WTC11 (cell line): ENCODE measurements at regions not wholly inside any gene's neighbourhood (a gene's known extent, or its start where the extent isn't known, plus 50 kb on each side); places are given as distances from the start of the nearest gene placed in this dataset.

Experiments
- ATAC-seq: fragments of 200-7000 bp; cut with Tn5 transposase; 2 replicates; pipeline ENCODE4 v1.10.0; 2021; ENCODE audit warnings: mild to moderate bottlenecking, moderate library complexity
- CTCF ChIA-PET: fragments of 300-600 bp; sonication (Branson Sonifier 250); formaldehyde crosslinking; loops from one replicate; lab custom pipeline; 2021; ENCODE audit warnings: antibody characterized with exemption; lab: Charles Lee
- POLR2A ChIA-PET: fragments of 350-600 bp; sonication (Branson Sonifier 250); formaldehyde crosslinking; loops from one replicate; lab custom pipeline; 2021; ENCODE audit warnings: antibody characterized with exemption; lab: Charles Lee
- DNase-seq: peaks from one replicate; pipeline ENCODE4 v3.0.0; 2021; ENCODE audit warnings: low spot score
- H3K27ac Mint-ChIP-seq: 2 replicates; pipeline ENCODE4 v1.8.0; 2021; ENCODE audit warnings: mixed read lengths
- H3K27me3 Mint-ChIP-seq: 2 replicates; pipeline ENCODE4 v1.8.0; 2021; ENCODE audit warnings: low read depth, mild to moderate bottlenecking, moderate library complexity, mixed read lengths
- H3K36me3 Mint-ChIP-seq: 2 replicates; pipeline ENCODE4 v1.8.0; 2021; ENCODE audit warnings: mixed read lengths
- H3K4me1 Mint-ChIP-seq: 2 replicates; pipeline ENCODE4 v1.8.0; 2022; ENCODE audit warnings: mixed read lengths
- H3K4me3 Mint-ChIP-seq: 2 replicates; pipeline ENCODE4 v1.8.0; 2021; ENCODE audit warnings: mild to moderate bottlenecking, moderate library complexity, mixed read lengths
- H3K9me3 Mint-ChIP-seq: 2 replicates; pipeline ENCODE4 v1.8.0; 2021; ENCODE audit warnings: mixed read lengths
- ATF1 ChIP-seq: sonication (generic); formaldehyde crosslinking; IDR thresholded peaks from 2 replicates; pipeline ENCODE4 v1.8.1; 2023; ENCODE audit warnings: mild to moderate bottlenecking, moderate library complexity, missing genetic modification reagents
- ESRRA ChIP-seq: sonication (generic); formaldehyde crosslinking; IDR thresholded peaks from 2 replicates; pipeline ENCODE4 v1.8.1; 2022; ENCODE audit warnings: mild to moderate bottlenecking, missing genetic modification reagents, borderline replicate concordance
- ETV6 ChIP-seq: sonication (generic); formaldehyde crosslinking; IDR thresholded peaks from 2 replicates; pipeline ENCODE4 v1.8.1; 2022; ENCODE audit warnings: mild to moderate bottlenecking, missing genetic modification reagents
- GABPB1 ChIP-seq: sonication (generic); formaldehyde crosslinking; IDR thresholded peaks from 2 replicates; pipeline ENCODE4 v1.8.1; 2023; ENCODE audit warnings: mild to moderate bottlenecking, missing genetic modification reagents
- IRF2 ChIP-seq: sonication (generic); formaldehyde crosslinking; IDR thresholded peaks from 2 replicates; pipeline ENCODE4 v1.8.0; 2022; ENCODE audit warnings: low read depth, missing genetic modification reagents, borderline replicate concordance
- MXD4 ChIP-seq: fragments of 250-450 bp; sonication (Bioruptor Pico); IDR thresholded peaks from 2 replicates; pipeline ENCODE4 v1.8.0; 2021; ENCODE audit warnings: mild to moderate bottlenecking, moderate library complexity, borderline replicate concordance
- MYBL2 ChIP-seq: sonication (generic); formaldehyde crosslinking; IDR thresholded peaks from 2 replicates; pipeline ENCODE4 v1.8.1; 2023; ENCODE audit warnings: mild to moderate bottlenecking, moderate library complexity, missing genetic modification reagents
- NFATC4 ChIP-seq: fragments of 250-450 bp; sonication (Bioruptor Pico); IDR thresholded peaks from 2 replicates; pipeline ENCODE4 v1.9.0; 2021; ENCODE audit warnings: mild to moderate bottlenecking
- NFE2L1 ChIP-seq: sonication (generic); formaldehyde crosslinking; IDR thresholded peaks from 2 replicates; pipeline ENCODE4 v1.8.1; 2023; ENCODE audit warnings: missing genetic modification reagents
- NR2C2 ChIP-seq: sonication (generic); formaldehyde crosslinking; IDR thresholded peaks from 2 replicates; pipeline ENCODE4 v1.8.0; 2022; ENCODE audit warnings: mild to moderate bottlenecking, missing genetic modification reagents
- PRRX2 ChIP-seq: fragments of 250-450 bp; sonication (Bioruptor Pico); IDR thresholded peaks from 2 replicates; pipeline ENCODE4 v1.8.0; 2021; ENCODE audit warnings: mild to moderate bottlenecking
- TEAD4 ChIP-seq: sonication (generic); formaldehyde crosslinking; IDR thresholded peaks from 2 replicates; pipeline ENCODE4 v1.8.0; 2022; ENCODE audit warnings: mild to moderate bottlenecking, missing genetic modification reagents
- ZNF121 ChIP-seq: sonication (generic); formaldehyde crosslinking; IDR thresholded peaks from 2 replicates; pipeline ENCODE4 v1.8.0; 2023; ENCODE audit warnings: missing genetic modification reagents
- ZNF232 ChIP-seq: sonication (generic); formaldehyde crosslinking; IDR thresholded peaks from 2 replicates; pipeline ENCODE4 v1.8.0; 2022; ENCODE audit warnings: mild to moderate bottlenecking, missing genetic modification reagents
- ZNF263 ChIP-seq: sonication (generic); formaldehyde crosslinking; IDR thresholded peaks from 2 replicates; pipeline ENCODE4 v1.8.1; 2022; ENCODE audit warnings: low read depth, mild to moderate bottlenecking, moderate library complexity, missing genetic modification reagents
- ZNF317 ChIP-seq: sonication (generic); formaldehyde crosslinking; IDR thresholded peaks from 2 replicates; pipeline ENCODE4 v1.8.1; 2023; ENCODE audit warnings: low read depth, mild to moderate bottlenecking, moderate library complexity, missing genetic modification reagents, borderline replicate concordance
- ZNF671 ChIP-seq: fragments of 250-450 bp; sonication (Bioruptor Pico); IDR thresholded peaks from 2 replicates; pipeline ENCODE4 v1.8.0; 2021; ENCODE audit warnings: mild to moderate bottlenecking
- TF ChIP-seq, protein P1 (sequence below): sonication (generic); formaldehyde crosslinking; IDR thresholded peaks from 2 replicates; pipeline ENCODE4 v1.8.0; 2022; ENCODE audit warnings: missing genetic modification reagents
- TF ChIP-seq, protein P2 (sequence below): fragments of 250-450 bp; sonication (Bioruptor Pico); IDR thresholded peaks from 2 replicates; pipeline ENCODE4 v1.9.0; 2021; ENCODE audit warnings: mild to moderate bottlenecking, borderline replicate concordance
- TF ChIP-seq, protein P3 (sequence below): sonication (generic); formaldehyde crosslinking; conservative IDR thresholded peaks from 2 replicates; pipeline ENCODE4 v1.8.1; 2023; ENCODE audit warnings: mild to moderate bottlenecking, low read depth, missing genetic modification reagents, moderate library complexity

DNA sequence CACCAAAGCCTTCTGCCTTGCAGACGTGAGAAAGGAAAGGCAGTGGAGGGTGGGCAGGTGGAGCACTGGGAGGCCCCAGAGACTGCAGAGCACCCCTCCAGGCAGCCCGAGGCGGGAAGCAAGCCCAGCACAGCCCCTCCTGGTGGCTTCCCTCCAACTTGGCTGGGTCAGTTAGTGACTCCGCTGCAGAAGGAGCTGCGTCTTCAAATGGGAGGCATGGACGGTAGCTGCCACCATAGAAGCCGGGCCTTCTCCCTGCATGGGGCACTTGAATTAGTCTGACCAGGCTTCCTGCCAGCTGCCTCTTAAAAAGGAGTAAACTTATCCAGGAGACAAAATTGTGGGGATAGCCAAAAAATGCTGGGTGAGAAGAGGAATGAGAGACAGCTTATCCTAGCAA, 88.0 kb upstream of the RPS6KA2 start (continued):
- TF ChIP-seq ZNF671: no peak

DNA sequence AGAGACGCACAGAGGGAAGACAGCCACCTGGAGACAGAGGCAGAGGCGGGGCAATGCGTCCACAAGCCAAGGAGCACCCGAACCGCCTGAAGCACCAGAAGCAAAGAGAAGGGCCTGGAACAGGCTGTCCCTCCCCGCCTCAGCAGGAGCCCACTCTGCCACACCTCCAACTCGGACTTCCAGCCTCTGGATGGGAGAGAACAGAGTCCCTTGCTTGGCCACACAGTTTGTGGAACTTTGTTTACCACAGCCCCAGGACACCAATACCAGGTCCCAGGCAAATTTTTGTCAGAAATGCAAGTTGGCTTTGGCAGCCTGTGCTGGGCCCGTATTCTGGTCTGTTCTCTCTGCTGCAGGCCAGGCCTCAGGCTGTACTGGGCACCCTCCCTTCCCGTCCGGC, 87.5 kb upstream of the RPS6KA2 start:
- no peak for TF ChIP-seq NR2C2 (CRISPR knock-in tag)
- TF ChIP-seq, protein P1, sequence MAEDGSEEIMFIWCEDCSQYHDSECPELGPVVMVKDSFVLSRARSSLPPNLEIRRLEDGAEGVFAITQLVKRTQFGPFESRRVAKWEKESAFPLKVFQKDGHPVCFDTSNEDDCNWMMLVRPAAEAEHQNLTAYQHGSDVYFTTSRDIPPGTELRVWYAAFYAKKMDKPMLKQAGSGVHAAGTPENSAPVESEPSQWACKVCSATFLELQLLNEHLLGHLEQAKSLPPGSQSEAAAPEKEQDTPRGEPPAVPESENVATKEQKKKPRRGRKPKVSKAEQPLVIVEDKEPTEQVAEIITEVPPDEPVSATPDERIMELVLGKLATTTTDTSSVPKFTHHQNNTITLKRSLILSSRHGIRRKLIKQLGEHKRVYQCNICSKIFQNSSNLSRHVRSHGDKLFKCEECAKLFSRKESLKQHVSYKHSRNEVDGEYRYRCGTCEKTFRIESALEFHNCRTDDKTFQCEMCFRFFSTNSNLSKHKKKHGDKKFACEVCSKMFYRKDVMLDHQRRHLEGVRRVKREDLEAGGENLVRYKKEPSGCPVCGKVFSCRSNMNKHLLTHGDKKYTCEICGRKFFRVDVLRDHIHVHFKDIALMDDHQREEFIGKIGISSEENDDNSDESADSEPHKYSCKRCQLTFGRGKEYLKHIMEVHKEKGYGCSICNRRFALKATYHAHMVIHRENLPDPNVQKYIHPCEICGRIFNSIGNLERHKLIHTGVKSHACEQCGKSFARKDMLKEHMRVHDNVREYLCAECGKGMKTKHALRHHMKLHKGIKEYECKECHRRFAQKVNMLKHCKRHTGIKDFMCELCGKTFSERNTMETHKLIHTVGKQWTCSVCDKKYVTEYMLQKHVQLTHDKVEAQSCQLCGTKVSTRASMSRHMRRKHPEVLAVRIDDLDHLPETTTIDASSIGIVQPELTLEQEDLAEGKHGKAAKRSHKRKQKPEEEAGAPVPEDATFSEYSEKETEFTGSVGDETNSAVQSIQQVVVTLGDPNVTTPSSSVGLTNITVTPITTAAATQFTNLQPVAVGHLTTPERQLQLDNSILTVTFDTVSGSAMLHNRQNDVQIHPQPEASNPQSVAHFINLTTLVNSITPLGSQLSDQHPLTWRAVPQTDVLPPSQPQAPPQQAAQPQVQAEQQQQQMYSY (CRISPR knock-in tag): no peak
- no peak for TF ChIP-seq ZNF232
- TF ChIP-seq ESRRA (CRISPR knock-in tag): no peak
- TF ChIP-seq GABPB1 (CRISPR knock-in tag): no peak
- TF ChIP-seq MXD4 (CRISPR knock-in tag): no peak
- TF ChIP-seq ETV6 (CRISPR knock-in tag): no peak
- TF ChIP-seq ZNF671: no peak
- no peak for TF ChIP-seq ZNF121 (CRISPR knock-in tag)
- no peak for TF ChIP-seq TEAD4 (CRISPR knock-in tag)
- no peak for TF ChIP-seq ZNF317
- no peak for TF ChIP-seq PRRX2 (CRISPR knock-in tag)
- no peak for TF ChIP-seq ZNF263 (CRISPR knock-in tag)
- TF ChIP-seq, protein P2, sequence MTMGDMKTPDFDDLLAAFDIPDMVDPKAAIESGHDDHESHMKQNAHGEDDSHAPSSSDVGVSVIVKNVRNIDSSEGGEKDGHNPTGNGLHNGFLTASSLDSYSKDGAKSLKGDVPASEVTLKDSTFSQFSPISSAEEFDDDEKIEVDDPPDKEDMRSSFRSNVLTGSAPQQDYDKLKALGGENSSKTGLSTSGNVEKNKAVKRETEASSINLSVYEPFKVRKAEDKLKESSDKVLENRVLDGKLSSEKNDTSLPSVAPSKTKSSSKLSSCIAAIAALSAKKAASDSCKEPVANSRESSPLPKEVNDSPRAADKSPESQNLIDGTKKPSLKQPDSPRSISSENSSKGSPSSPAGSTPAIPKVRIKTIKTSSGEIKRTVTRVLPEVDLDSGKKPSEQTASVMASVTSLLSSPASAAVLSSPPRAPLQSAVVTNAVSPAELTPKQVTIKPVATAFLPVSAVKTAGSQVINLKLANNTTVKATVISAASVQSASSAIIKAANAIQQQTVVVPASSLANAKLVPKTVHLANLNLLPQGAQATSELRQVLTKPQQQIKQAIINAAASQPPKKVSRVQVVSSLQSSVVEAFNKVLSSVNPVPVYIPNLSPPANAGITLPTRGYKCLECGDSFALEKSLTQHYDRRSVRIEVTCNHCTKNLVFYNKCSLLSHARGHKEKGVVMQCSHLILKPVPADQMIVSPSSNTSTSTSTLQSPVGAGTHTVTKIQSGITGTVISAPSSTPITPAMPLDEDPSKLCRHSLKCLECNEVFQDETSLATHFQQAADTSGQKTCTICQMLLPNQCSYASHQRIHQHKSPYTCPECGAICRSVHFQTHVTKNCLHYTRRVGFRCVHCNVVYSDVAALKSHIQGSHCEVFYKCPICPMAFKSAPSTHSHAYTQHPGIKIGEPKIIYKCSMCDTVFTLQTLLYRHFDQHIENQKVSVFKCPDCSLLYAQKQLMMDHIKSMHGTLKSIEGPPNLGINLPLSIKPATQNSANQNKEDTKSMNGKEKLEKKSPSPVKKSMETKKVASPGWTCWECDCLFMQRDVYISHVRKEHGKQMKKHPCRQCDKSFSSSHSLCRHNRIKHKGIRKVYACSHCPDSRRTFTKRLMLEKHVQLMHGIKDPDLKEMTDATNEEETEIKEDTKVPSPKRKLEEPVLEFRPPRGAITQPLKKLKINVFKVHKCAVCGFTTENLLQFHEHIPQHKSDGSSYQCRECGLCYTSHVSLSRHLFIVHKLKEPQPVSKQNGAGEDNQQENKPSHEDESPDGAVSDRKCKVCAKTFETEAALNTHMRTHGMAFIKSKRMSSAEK (CRISPR knock-in tag): no peak
- no peak for TF ChIP-seq IRF2
- no peak for TF ChIP-seq NFATC4 (CRISPR knock-in tag)
- no peak for TF ChIP-seq NFE2L1 (CRISPR knock-in tag)
- TF ChIP-seq, protein P3, sequence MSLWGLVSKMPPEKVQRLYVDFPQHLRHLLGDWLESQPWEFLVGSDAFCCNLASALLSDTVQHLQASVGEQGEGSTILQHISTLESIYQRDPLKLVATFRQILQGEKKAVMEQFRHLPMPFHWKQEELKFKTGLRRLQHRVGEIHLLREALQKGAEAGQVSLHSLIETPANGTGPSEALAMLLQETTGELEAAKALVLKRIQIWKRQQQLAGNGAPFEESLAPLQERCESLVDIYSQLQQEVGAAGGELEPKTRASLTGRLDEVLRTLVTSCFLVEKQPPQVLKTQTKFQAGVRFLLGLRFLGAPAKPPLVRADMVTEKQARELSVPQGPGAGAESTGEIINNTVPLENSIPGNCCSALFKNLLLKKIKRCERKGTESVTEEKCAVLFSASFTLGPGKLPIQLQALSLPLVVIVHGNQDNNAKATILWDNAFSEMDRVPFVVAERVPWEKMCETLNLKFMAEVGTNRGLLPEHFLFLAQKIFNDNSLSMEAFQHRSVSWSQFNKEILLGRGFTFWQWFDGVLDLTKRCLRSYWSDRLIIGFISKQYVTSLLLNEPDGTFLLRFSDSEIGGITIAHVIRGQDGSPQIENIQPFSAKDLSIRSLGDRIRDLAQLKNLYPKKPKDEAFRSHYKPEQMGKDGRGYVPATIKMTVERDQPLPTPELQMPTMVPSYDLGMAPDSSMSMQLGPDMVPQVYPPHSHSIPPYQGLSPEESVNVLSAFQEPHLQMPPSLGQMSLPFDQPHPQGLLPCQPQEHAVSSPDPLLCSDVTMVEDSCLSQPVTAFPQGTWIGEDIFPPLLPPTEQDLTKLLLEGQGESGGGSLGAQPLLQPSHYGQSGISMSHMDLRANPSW (CRISPR knock-in tag): no peak
- no peak for TF ChIP-seq MYBL2
- TF ChIP-seq ATF1 (CRISPR knock-in tag): no peak
- Mint-ChIP-seq H3K27ac (no peak overlapping the region), H3K36me3 (0 out of 2 replicates have a peak, but pooled peaks cover 6% of the 10 kb centered on the region), H3K4me1 (peaks cover 6% of the 10 kb centered on the region), H3K27me3 (no peaks in the 10 kb centered on the region; the same call in 1 of the 2 replicates), H3K4me3 (no peak overlapping the region), H3K9me3 (peaks cover 9% of the 10 kb centered on the region)
- ChIA-PET CTCF (interaction anchor here (0.6 to 1.5 kb wide), 9 partner anchors 7 to 285 kb away, joined by 3 to 6 read pairs (median 3); partner anchors contain the start of gene CEP43), POLR2A (no interaction called here)
- no peak for DNase-seq
- no peak for ATAC-seq
